Upper lobe of left lung (tissue), 4 donors: ENCODE measurements at regions not wholly inside any gene's neighbourhood (a gene's known extent, or its start where the extent isn't known, plus 50 kb on each side); places are given as distances from the start of the nearest gene placed in this dataset.

ENCODE experiments used
- EP300 ChIP-seq, 4 donors: sonication (generic); formaldehyde crosslinking; IDR thresholded peaks; one replicate each; pipeline ENCODE4 v1.5.1; 2017; ENCODE audit warnings: antibody characterized with exemption in 4 of 4, control low read depth in 2 of 4
- POLR2A ChIP-seq, 4 donors: fragments of 450-650 bp; IDR thresholded peaks; one replicate each; pipeline ENCODE4 v1.5.1; 2016 to 2017; ENCODE audit warnings: antibody characterized with exemption in 4 of 4, mild to moderate bottlenecking in 2 of 4
- POLR2AphosphoS5 ChIP-seq, 2 donors: sonication (generic); formaldehyde crosslinking; IDR thresholded peaks; one replicate each; pipeline ENCODE4 v1.5.1; 2017; ENCODE audit warnings: antibody characterized with exemption in 2 of 2
- TF ChIP-seq, protein P1 (sequence below), 6 experiments: fragments of 450-650 bp in 4 of 6; fragments of 200-600 bp in 2 of 6; sonication (generic) in 2 of 6; IDR thresholded peaks; one replicate each; pipeline ENCODE4 v1.5.1; 2016 to 2019; ENCODE audit warnings: antibody characterized with exemption in 6 of 6

DNA sequence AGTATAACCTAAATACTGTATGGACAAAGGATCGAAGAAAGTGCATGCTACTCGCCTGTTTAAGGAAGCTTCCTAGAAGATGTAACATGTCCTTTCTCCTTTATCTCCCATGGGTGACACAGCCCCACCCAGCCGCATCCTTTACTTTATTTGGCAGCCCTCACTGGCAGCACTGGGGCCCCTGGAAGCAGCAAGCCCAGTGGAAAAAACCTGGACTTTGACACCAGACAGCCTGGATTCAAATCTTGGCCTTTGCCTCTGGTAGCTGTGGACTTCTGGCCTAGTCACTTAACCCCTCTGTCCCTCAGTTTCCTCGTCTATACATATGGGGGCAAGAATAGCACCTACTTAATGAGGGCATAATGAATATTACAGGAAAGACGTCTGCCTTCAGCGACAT is 67.1 kb downstream of the MYEOV start:
- TF ChIP-seq, protein P1, sequence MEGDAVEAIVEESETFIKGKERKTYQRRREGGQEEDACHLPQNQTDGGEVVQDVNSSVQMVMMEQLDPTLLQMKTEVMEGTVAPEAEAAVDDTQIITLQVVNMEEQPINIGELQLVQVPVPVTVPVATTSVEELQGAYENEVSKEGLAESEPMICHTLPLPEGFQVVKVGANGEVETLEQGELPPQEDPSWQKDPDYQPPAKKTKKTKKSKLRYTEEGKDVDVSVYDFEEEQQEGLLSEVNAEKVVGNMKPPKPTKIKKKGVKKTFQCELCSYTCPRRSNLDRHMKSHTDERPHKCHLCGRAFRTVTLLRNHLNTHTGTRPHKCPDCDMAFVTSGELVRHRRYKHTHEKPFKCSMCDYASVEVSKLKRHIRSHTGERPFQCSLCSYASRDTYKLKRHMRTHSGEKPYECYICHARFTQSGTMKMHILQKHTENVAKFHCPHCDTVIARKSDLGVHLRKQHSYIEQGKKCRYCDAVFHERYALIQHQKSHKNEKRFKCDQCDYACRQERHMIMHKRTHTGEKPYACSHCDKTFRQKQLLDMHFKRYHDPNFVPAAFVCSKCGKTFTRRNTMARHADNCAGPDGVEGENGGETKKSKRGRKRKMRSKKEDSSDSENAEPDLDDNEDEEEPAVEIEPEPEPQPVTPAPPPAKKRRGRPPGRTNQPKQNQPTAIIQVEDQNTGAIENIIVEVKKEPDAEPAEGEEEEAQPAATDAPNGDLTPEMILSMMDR (IDR thresholded peaks at IDR 0.05), result no peak
- TF ChIP-seq POLR2A (IDR thresholded peaks at IDR 0.05) (no peak), EP300 (IDR thresholded peaks at IDR 0.05) (no peak), POLR2AphosphoS5 (IDR thresholded peaks at IDR 0.05) (no peak)
